T-helper 9 cell (primary cell): ENCODE measurements at regions not wholly inside any gene's neighbourhood (a gene's known extent, or its start where the extent isn't known, plus 50 kb on each side); places are given as distances from the start of the nearest gene placed in this dataset.
"Not testable (repeated sequence)": the region's sequence is repeated elsewhere in the genome, so short reads cannot be mapped to it uniquely, and the experiment has no call there.

Experiments
- DNase-seq: peaks from one replicate; pipeline ENCODE4 v3.0.0-alpha.2; 2020

DNA sequence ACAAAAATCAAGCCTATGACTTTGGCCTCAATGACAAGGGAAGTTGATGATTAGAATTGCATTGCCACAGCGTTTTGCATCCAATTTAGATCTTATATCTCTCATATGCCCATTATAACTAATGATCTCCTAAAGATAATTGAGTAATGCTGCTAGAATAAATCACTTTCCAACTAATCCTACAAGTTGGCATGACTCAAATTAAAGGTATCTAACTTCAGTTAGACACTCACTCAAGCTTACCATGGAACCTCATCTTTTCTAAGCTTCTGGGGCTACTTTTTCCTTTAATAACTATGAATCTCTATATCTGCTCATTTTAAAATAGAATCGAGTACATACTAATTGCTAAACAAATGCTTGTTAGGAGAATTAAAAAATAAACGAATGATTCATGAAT is 427.8 kb downstream of the BTG1 start:
- DNase-seq: no peak

DNA sequence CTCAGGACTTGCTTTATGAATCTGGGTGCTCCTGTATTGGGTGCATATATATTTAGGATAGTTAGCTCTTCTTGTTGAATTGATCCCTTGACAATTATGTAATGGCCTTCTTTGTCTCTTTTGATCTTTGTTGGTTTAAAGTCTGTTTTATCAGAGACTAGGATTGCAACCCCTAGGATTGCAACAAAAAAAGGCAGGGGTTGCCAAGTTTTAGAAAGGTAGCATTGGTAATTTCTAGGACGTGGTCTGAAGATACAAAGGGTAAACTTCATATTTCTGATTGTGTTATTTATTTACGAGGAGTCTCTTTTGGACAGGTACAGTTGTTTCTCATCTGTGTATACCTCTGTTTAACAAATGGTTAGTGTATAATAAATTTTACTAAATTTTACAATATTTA is 433.7 kb downstream of the BTG1 start:
- not testable (repeated sequence) for DNase-seq

DNA sequence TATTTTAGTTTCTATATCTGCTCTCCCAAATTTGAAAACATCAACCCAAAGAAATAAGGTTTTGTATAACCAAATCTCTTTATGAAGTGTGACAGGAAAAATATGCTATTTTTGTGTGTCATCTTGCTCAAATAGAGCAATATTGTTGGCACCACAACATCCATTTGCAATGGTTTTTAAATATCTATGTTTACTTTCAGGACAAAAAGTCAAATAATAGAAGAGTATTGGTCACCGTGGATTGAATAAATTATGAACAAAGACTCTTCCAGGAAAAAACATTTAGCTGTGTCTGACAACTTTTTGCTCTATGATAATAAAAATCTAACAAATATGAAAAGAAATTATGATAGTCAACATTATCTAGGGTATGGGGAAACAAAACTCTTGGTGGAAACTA is 439.2 kb downstream of the BTG1 start:
- no peak for DNase-seq

DNA sequence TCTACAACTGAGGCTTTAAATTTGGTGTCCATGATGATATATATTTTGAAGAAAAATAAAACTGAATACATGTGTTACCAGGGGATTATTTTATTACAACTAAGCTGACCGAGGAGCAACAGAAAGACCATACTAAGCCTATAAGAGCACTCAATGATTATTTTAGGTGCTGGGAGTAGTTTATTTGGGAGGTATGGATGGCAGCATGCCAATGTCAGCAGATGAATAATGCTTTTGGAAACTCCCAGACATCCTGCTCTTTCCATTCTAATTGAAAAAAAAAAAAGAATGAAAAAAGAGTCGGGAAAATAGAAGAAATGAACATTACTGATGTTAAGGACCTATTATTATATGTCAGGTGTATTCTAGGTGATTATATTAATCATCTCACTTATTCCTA is 441.2 kb downstream of the BTG1 start:
- no peak for DNase-seq

DNA sequence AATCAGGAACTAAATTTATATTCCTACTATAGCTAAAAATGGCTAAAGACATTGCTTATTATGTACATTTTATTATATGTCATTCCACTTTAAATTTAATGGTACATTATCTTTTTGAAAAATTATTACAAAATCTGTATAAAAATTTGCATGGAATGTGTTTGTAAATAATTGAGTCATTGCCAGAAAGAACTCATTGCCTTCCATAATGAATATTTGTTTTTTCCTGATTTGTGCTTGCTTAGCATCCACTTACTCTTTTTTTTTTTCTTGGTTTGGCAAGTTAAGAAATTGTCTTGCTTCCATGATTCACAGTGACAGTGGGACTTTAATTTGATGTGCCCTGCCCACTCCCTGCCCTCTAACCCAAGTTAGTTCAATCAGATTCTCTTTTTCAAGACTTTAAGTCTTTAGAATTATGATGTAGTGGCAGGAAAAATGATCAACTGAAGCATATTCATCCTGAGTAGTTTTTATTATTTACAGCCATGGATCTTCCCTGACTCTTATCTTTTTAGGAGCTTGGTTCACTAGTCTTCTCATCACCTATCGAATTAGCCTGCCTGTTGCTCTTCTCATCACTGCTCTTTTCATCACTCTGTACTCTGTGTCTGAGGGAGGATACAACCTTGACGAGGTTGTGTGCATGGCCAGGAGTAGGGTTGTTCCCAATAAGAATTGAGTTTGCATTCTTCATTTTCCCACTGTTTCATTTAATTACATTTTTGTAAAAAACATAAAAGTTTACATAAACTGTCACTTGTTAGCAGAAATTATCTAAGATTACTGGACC is 442.0 kb downstream of the BTG1 start:
- no peak for DNase-seq

DNA sequence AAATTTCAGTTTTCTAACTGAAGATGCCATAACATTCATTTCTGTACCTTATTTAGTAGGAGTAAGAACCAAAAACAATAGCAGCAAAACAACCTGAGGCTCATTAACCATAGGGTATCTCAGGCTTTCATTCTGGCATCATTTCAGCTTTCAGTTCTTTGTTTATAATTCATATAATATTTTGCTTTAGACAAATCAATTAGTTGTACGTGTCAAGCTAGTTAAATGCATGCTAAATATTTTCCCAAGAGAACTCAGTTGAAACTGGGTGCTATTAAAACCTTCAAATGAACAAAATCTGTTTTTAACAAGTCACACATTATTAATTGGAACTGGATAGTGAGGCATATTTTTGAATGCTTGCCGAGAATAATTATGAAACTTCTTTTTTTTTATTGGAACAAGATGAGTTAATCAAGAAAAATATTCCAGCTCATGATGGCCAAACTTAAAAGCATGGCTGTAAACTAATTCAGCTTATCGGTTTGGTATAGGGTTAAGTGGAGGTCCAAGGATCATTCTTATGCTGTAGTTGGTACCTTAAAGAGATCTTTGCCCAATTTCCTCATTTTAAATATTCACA is 442.7 kb downstream of the BTG1 start:
- DNase-seq: no peak

DNA sequence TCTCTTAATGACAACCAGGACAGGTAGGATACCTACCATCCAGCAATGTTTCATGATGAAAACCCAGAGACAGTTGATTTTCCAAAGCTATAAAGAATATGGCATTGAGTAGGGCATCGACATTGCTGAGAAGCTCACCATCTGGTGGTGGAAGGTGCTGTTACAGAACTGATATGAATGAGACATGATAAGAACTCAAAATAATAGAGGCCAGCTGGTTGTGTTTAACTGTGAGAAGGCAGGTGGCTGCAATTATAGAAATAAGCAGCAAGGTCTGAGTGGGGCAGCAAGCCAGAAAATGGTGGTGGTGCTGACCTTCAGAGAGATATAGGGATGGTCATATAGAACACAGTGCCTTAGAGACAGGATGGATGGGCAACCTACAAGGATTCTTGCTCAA is 449.7 kb downstream of the BTG1 start:
- no peak for DNase-seq

DNA sequence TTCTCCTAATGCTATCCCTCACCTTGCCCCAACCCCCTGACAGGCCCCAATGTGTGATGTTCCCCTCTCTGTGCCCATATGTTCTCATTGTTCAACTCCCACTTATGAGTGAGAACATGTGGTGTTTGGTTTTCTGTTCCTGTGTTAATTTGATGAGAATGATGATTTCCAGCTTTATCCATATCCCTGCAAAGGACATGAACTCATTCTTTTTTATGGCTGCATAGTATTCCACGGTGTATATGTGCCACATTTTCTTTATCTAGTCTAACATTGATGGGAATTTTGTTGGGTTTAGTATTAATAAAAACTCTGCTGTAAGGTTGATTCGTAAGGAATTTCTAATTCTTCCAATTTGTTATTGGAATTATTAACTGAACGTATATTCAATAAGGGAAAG is 450.2 kb downstream of the BTG1 start:
- not testable (repeated sequence) for DNase-seq

DNA sequence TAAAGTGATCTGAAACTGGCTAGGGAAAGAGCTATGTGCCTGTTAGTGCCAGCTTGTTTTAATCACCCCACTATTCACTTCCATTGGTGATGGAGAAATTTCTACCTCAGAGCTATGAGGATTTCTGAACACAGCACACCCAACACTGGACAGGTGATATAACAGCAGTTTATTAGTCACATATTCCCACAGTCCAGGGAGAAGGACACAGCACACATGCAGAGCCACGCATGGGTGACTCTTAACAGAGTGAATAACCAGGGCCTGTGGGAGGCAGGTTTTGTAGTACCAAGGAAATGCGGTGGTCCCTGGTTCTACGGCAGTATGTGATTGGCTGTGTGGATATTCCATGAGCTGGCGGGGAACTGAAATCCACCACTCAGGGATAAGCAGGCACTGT is 455.1 kb downstream of the BTG1 start:
- no peak for DNase-seq

DNA sequence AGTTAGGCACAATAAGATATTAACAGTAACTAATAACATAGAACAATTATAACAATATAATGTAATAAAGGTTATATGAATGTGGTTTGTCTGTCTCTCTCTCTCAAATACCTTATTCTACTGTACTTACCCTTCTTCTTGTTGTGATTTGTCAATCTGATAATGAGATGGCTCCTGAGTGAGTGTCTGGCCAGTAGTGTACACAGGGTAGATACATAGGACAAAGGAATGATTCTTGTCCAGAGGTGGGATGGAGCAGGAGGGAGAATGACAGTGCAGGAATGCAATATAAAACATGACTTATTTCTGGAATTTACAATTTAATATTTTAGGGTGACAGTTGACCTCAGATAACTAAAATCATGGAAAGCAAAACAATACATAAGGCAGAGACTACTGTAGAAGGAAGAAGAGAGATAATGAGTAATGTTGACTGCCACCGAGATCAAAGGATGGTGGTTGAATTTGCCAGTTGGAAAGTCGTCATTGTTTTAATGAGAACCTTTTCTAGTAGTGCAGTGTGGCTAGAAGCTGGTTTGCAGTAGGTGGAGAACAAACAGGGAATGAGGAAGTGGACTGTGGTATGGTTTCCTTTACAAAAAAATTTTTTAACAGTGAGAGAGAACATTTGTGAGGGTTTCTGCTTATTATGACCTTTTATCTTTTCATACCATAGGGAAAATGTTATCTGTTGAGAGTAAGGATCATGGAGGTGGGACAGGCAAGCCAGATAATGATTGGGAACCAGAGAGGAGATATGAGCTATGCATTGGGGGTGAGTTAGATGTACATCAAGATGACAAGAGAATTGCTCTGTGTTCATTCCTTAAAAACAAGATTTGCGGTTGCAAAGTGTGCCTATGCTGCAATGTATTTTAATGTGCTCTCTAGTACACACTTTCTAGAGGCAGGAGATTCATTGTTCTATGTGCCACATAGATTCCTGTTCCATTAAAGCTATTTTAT is 458.3 kb downstream of the BTG1 start:
- DNase-seq: peak; percentile 0

DNA sequence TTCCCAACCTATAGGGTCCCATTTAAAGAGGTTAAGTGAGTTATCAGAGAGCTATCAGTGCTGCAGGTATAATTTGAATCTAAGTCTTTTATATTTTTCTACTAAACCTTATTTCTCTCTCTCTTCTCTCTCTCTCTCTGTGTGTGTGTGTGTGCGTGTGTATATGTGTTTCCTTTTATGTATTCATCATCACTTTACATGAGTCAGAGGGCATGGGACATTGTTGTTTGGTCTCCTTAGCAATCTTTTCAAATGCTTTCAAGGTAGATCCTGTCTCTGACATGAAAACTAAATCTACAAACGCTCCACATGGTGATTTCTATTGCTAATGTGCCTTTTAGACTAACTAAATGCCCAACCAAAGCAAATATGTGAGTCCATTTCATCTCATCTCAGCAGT is 459.7 kb downstream of the BTG1 start:
- no peak for DNase-seq

DNA sequence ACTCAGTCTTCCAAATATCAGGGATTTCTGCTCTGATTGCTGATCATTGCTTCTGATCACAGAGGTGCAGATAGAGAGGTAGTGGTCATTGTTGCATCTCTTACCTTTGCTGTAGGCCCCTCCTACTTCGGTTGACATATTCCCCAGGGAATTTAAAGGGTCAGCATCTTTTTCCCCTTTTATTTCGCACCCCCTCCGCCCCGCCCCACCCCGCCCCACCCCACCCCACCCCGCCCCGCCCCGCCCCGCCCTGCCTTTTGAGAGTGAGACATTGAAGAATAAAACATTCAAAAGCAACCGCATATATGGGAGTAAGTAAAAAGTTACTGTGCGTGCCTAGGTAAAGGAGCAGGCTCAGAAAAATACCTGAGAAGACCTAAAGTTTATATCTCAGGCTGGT is 463.9 kb downstream of the BTG1 start:
- DNase-seq: no peak

DNA sequence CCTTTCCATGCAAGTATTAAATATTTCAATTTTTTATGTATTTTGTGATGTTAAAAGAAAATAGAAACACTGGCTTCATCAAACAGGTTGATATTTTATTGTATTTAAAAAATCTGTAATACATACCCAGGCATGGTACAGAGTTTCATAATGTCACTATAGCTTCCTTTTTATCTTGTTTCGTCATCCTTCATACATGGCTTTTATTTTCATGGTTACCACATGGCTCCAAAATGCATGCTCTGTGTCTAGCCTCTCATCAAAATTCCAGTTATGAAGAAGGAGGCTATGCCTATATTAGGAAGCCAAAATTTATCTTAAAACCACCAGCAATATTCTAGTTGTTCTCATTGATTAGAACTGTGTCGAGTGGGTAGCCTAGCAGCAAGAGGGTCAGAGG is 464.8 kb downstream of the BTG1 start:
- no peak for DNase-seq

DNA sequence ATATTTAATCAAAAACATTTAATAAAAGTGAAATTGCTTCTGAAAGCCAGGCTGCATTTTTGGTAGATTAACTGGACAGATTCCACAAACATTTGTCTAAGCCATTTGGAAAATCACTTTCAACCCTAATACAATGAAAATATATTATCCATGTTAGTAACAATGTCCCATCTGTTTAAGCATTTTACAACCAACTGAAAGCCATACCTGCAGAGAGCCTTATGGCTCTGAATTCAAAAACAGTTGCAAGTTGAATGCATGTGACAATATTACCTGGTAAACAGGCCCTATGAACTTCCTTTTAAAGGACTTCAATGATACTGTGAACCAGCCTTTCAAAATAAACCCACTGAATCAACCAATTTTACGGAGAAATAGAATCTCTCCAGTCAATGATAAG is 468.1 kb downstream of the BTG1 start:
- DNase-seq: no peak

DNA sequence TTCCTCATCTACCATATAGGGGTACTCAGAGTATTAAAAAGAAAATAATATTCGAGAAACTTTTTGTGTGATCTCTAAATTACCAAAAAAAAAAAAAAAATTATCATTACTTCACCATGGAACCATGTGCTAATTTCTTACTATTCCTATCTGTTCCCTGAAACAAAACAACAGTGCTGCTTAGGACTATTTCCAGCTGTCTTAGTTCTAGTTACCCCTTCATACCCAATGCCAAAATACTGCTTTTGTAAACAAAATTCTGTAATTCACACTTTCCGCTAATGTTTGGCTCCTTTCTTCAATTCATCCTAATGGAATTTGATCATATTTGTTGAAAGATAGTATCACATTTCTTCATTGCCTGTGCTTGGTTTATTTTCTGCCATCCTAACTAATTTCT is 470.2 kb downstream of the BTG1 start:
- DNase-seq: no peak

DNA sequence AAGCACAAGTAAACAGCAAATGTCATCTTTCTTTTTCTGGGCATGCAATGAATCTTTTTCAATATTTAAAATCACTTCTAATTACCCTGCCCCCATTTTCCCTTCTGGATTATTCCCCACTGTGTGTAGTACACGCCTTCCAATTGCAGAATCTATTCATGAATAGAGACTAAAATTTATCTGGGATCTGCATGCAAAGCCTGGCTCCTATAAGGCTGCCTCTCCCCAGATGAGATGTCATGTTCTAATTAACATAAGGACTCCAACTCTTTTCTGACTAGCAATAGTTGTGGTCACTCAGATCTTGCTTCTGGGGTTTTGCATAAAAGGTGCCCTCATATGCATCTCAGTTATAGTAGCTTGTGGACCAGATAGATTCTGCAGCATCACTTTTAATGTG is 473.5 kb downstream of the BTG1 start:
- DNase-seq: no peak

DNA sequence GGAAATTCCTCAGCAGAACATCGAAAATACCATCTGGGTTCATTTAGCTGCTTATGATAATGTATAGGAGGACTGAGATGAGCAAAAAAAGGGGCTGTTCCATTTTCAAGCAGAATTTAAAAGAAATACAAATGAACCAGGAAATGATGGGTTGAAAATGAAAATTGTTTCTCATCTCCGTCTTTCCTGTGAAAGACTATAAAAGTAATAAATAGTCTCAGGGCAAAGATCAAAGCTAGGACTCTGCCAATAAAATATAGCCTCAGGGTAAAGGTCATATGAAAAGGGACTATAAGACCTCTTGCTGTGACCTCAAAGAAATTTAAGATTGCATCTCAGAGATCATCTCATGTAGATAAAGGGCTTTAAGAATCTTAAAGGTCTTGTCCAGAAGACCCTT is 478.0 kb downstream of the BTG1 start:
- no peak for DNase-seq

DNA sequence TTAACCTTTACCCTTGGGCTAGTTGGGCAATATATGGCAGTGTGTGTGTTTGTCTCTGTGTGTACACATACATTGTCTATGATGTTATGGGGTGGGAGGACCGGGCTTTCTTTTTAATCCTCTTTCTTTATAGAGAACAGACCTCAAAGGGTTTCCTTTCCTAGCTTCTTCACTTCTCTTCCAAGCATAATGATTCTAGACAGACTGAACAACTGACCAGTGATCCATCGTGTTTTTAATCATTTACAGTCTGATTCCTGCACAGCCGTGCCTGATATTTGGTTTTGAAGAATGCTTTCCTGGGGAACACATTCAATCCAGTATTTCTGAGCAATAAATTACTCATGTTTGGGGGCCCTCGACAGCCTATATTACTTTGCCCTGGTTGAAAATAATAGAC is 481.1 kb upstream of the DCN start:
- no peak for DNase-seq

DNA sequence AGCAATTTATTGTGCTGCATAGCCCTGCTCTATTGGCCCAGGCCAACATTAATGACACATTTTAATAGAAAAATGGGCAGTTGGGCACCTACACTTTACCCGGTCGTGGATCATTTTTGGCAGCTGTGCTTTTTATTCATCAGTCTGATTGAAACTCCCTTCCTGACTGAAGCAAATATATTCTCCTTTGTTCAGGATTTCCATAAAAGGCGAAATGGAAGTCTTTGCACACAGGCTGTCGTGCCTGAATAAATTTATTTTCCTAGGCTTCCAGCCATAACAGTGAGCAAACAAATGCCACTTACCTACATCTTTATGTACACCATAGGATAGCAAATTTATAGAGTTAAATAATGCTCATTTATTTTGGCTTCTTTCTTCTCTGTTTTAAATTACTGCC is 480.7 kb upstream of the DCN start:
- DNase-seq: no peak

DNA sequence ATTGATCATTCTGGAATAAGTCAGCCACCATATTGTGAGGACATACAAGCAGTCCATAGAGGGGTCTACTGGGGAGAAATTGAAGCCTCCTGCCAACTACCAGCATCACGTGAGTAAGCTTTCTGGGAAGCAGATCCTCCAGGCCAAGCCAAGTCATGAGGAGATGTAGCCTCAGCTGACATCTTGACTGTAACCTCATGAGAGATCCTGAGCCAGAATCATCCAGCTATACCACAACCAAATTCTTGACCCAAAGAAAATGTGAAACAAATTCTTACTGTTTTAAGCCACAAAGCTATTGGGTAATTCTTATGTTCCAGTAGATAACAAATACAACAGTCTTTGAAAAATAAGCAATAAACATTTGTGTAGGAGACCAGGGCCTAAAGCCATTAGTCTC is 479.4 kb upstream of the DCN start:
- no peak for DNase-seq

DNA sequence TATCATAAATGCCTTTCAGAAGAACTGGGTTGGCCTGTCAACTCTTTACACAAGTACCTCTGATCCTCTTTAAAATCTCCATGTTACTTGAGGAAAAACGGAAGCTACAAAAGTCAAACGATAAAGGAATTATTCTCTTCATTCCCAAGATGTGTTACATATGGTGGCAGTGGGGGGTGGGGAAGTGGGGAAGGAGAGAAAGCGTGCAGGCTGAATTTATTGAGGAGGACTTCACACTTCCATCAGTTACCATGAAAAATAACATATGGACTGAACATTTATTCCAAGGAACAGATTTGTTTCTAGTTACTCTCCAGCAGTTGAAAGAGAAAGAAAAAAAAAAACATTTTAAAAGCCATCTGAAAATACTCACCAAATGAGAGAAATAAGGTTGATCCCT is 474.4 kb upstream of the DCN start:
- DNase-seq: no peak

DNA sequence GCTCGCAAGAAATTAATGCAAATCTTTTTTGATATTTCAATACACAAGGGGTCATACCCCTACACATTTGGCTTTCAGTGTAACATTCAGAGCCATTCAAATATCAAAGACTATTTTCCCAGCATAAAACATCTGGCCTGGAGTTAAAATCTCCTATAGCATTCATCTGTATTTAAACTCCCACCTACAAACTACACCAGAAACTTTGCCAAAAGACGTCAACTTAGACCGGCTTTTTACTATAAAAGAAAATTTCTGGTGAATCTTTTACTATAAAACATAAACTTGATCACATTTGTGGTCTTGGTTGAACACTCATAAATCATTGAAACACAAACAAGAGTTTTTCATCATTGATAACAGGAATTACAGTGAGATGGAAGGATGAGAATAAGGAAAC is 473.3 kb upstream of the DCN start:
- no peak for DNase-seq

DNA sequence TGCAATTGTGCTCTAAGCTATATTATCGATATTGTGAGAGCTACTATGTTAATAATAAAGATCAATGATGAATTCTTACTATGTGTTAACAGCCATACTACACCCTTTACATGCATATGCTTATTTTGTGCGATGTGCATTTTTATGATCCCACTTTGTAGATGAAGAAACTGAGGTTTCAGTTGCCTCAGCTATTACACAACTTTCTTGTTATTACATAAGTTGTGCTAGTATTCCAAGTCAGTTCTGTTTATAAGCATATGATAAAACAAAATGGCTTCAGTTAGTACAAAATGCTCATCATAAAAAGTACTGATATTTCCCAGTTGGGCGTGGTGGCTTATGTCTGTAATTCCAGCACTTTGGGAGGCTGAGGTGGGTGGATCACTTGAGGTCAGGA is 471.5 kb upstream of the DCN start:
- DNase-seq: no peak

DNA sequence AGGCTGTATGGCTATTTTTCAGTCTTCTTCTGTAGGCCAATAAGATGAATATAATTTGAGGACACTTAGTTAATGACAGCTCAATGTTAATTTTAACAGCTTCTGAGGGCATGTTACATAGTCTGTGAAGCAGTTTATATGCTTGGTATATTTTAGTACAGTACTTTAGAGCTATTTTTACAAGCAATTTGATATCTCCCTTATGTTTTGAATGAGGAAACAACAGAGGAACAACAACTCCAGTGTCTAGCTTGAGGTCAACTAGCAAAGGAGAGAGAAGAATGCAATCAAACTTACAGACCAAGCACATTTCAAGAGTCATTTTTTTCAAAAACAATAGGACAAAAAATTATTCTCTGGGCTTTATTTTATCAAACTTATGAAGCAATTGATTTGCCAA is 469.1 kb upstream of the DCN start:
- no peak for DNase-seq
